Tibial nerve (tissue), 4 donors: ENCODE measurements at regions not wholly inside any gene's neighbourhood (a gene's known extent, or its start where the extent isn't known, plus 50 kb on each side); places are given as distances from the start of the nearest gene placed in this dataset.

Experiments
- DNase-seq, 2 donors: peaks; one replicate each; pipeline ENCODE4 v3.0.0-alpha.2; 2019; ENCODE audit warnings: low spot score in 2 of 2
- H3K27ac ChIP-seq, 4 donors: fragments of 200-600 bp; sonication (generic) in 3 of 4; one replicate each; pipeline ENCODE4 v1.5.1; 2017 to 2019; ENCODE audit warnings: mild to moderate bottlenecking in 1 of 4
- H3K27me3 ChIP-seq, 2 donors: fragments of 200-600 bp; sonication (generic) in 1 of 2; one replicate each; pipeline versions ENCODE4 v1.5.1 to v1.6.0; 2017 to 2019
- H3K36me3 ChIP-seq, 3 donors: fragments of 200-600 bp; sonication (generic); one replicate each; pipeline ENCODE4 v1.5.1; 2018 to 2019
- H3K4me1 ChIP-seq, 4 donors: fragments of 200-600 bp; sonication (generic) in 3 of 4; one replicate each; pipeline ENCODE4 v1.5.1; 2017 to 2019
- H3K4me3 ChIP-seq, 4 donors: fragments of 200-600 bp; sonication (generic) in 3 of 4; one replicate each; pipeline ENCODE4 v1.5.1; 2017 to 2019; ENCODE audit warnings: mild to moderate bottlenecking in 1 of 4, moderate library complexity in 1 of 4
- H3K9me3 ChIP-seq, 4 donors: fragments of 200-600 bp; sonication (generic) in 3 of 4; one replicate each; pipeline ENCODE4 v1.5.1; 2017 to 2019
- EP300 ChIP-seq, 2 donors: sonication (generic); formaldehyde crosslinking; IDR thresholded peaks; one replicate each; pipeline ENCODE4 v1.6.1; 2017; ENCODE audit warnings: antibody characterized with exemption in 2 of 2, mild to moderate bottlenecking in 1 of 2
- POLR2A ChIP-seq, 2 donors: fragments of 450-650 bp; IDR thresholded peaks; one replicate each; pipeline ENCODE4 v1.6.1; 2017; ENCODE audit warnings: antibody characterized with exemption in 2 of 2, mild to moderate bottlenecking in 2 of 2, moderate library complexity in 2 of 2
- WGBS, 2 donors: methylation state at CpG; one replicate each; pipeline ENCODE4 v1.1.5; 2018; 5-methylcytosine and 5-hydroxymethylcytosine counted together
- TF ChIP-seq, protein P1 (sequence below), 5 experiments: fragments of 200-600 bp in 3 of 5; fragments of 450-650 bp in 2 of 5; sonication (generic) in 3 of 5; IDR thresholded peaks; one replicate each; pipeline ENCODE4 v1.5.1; 2016 to 2019; ENCODE audit warnings: antibody characterized with exemption in 5 of 5, mild to moderate bottlenecking in 3 of 5, moderate library complexity in 2 of 5

DNA sequence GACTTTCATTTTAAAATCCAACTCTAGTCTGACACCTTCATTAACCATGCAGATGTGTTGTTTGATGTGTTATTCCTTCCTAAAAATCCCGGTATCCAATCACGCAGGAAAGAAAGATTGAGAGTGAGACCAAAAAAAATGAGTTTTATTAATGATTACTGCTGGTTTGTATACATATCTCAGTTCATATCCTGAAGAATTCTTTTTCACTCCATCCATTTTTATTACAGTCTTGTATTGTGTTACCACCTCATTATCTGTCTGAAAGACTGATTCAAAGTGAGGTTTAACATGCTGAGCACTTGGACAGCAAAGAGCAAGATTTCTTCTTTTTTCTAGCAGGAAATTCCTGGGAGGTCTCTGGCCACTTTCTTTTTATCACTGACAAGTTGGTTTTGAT lies 268.3 kb downstream of the CDH11 start:
- no peak for TF ChIP-seq POLR2A (IDR thresholded peaks at IDR 0.05)
- TF ChIP-seq, protein P1, sequence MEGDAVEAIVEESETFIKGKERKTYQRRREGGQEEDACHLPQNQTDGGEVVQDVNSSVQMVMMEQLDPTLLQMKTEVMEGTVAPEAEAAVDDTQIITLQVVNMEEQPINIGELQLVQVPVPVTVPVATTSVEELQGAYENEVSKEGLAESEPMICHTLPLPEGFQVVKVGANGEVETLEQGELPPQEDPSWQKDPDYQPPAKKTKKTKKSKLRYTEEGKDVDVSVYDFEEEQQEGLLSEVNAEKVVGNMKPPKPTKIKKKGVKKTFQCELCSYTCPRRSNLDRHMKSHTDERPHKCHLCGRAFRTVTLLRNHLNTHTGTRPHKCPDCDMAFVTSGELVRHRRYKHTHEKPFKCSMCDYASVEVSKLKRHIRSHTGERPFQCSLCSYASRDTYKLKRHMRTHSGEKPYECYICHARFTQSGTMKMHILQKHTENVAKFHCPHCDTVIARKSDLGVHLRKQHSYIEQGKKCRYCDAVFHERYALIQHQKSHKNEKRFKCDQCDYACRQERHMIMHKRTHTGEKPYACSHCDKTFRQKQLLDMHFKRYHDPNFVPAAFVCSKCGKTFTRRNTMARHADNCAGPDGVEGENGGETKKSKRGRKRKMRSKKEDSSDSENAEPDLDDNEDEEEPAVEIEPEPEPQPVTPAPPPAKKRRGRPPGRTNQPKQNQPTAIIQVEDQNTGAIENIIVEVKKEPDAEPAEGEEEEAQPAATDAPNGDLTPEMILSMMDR (IDR thresholded peaks at IDR 0.05), result no peak
- no peak for TF ChIP-seq EP300 (IDR thresholded peaks at IDR 0.05)
- Histone ChIP-seq H3K27ac (no peak overlapping the region), H3K9me3 (no peaks in the 10 kb centered on the region), H3K36me3 (no peaks in the 10 kb centered on the region), H3K4me1 (no peaks in the 10 kb centered on the region), H3K4me3 (no peak overlapping the region), H3K27me3 (no peaks in the 10 kb centered on the region)
- no peak for DNase-seq
- 95 to 97% methylated on average over 2 of the region's 2 CpGs for WGBS, 2 donors

DNA sequence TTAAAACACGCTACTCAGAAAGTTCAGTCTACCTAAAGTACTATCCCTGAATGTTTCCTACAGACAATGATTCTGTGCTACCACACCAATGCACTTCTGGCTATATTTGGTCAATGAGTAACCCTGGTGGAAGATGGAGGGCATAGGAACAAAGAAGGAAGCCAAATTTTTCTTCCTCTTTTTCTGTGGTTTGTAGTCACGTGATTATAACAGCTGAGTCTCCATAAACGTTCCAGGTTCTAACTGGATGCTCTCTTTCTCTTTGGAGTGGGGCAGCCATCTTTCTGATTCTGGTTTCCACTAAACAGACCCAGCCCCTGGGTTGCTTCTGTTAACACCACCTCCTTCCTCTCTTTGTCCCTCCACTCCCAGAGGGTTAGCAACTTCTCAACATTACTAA lies 274.9 kb downstream of the CDH11 start:
- H3K9me3 ChIP-seq, result no peaks in the 10 kb centered on the region
- no peaks in the 10 kb centered on the region for H3K36me3 ChIP-seq
- no peaks in the 10 kb centered on the region for H3K27me3 ChIP-seq
- H3K4me3 ChIP-seq, result no peak overlapping the region
- H3K4me1 ChIP-seq, result no peaks in the 10 kb centered on the region
- no peak overlapping the region for H3K27ac ChIP-seq
- DNase-seq, result no peak
- no peak for TF ChIP-seq POLR2A (IDR thresholded peaks at IDR 0.05)
- TF ChIP-seq, protein P1 (IDR thresholded peaks at IDR 0.05), result no peak
- no peak for TF ChIP-seq EP300 (IDR thresholded peaks at IDR 0.05)
- WGBS, 2 donors, result 54 to 77% methylated on average over 3 of the region's 3 CpGs

DNA sequence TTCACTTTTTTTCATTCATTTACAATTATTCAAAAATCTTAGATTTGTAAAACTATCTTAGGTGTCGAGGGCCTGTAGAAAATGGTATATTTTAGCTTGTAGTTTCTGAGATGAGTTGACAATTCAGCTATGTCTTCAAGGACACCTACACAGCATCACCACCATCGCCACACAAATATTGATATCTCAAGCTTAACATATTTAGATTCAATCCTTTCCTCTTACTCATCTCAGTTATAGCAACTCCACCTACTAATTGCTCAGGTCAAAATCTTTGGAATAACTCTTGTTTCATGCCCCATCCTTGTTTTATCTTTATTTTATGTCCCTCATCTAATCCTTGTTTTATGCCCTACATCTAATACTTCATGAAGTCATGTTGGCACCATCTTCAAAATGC lies 276.8 kb downstream of the CDH11 start:
- no peak overlapping the region for H3K27ac ChIP-seq
- no peaks in the 10 kb centered on the region for H3K9me3 ChIP-seq
- no peaks in the 10 kb centered on the region for H3K27me3 ChIP-seq
- no peak for DNase-seq
- no peaks in the 10 kb centered on the region for H3K4me1 ChIP-seq
- H3K4me3 ChIP-seq, result no peak overlapping the region
- 97% methylated on average over 2 of the region's 2 CpGs for WGBS, 2 donors
- H3K36me3 ChIP-seq, result no peaks in the 10 kb centered on the region
- TF ChIP-seq EP300 (IDR thresholded peaks at IDR 0.05), result no peak
- TF ChIP-seq, protein P1 (IDR thresholded peaks at IDR 0.05), result no peak
- TF ChIP-seq POLR2A (IDR thresholded peaks at IDR 0.05), result no peak

DNA sequence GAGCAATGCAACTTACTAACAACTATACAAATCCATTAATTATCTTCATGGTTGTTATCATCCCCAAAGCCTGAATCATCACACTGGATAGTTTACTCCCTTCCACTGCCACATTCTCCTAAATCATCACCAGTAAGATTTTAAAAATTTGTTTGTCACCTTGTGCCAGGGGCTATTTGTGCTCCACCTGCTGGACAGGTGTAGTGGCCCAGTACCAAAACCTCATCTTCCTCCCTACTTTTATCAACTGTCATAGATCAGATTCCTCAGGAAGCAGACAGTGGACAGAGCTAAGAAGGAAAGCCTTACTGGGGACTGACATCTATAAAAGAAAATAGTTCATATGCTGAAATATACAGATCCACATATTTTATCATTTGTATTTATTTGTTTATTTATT lies 280.4 kb downstream of the CDH11 start:
- DNase-seq, result no peak
- no peak overlapping the region for H3K27ac ChIP-seq
- H3K36me3 ChIP-seq, result no peaks in the 10 kb centered on the region
- no peaks in the 10 kb centered on the region for H3K4me1 ChIP-seq
- H3K4me3 ChIP-seq, result no peak overlapping the region
- H3K27me3 ChIP-seq, result no peaks in the 10 kb centered on the region
- H3K9me3 ChIP-seq, result no peaks in the 10 kb centered on the region
- TF ChIP-seq, protein P1 (IDR thresholded peaks at IDR 0.05), result no peak
- TF ChIP-seq POLR2A (IDR thresholded peaks at IDR 0.05), result no peak
- TF ChIP-seq EP300 (IDR thresholded peaks at IDR 0.05), result no peak

DNA sequence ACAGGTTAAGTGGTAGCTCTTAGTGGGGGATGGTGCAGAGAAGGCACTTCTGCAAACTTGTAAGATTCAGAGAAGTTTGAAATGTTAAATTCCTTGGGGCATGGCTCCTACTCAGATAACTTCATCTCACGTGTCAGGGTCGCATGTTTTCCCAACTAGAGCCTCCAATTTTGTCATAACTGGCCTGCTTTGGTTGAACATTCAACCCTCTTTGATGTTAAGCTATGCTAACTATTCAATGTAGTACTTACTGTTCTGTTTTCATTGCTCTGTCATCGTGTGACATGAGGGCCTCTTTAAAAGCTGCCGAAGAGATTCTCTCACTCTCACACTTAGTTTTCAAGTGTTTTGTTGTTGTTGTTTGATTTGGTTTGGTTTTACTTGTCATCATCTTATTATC lies 280.8 kb downstream of the CDH11 start:
- Histone ChIP-seq H3K36me3 (no peaks in the 10 kb centered on the region), H3K4me1 (no peaks in the 10 kb centered on the region), H3K27me3 (no peaks in the 10 kb centered on the region), H3K4me3 (no peak overlapping the region), H3K27ac (no peak overlapping the region), H3K9me3 (no peaks in the 10 kb centered on the region)
- TF ChIP-seq EP300 (IDR thresholded peaks at IDR 0.05) (no peak), POLR2A (IDR thresholded peaks at IDR 0.05) (no peak)
- TF ChIP-seq, protein P1 (IDR thresholded peaks at IDR 0.05), result no peak
- DNase-seq, result no peak
- WGBS, 2 donors, result 74 to 79% methylated on average over 4 of the region's 4 CpGs
